ENCODE measurements at regions not wholly inside any gene's neighbourhood (a gene's known extent, or its start where the extent isn't known, plus 50 kb on each side); places are given as distances from the start of the nearest gene placed in this dataset.

DNA sequence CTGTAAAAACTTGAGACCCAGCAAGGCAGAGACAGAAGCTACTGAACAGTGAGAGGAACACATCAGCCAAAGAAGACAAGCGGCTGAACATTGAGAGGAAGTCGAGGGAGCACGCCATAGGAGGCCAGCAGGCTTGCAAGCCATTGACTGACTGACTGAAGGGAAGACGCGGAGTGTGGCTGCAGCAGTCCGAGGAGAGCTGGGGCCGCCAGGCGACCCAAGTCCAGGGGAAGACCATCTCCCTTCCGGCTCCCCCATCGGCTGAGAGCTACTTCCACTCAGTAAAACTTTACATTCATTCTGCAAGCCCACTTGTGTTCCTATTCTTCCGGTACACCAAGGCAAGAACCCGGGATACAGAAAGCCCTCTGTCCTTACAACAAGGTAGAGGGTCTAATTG lies 167.3 kb upstream of the MBL2 start:
- DNase-seq = no peak

DNA sequence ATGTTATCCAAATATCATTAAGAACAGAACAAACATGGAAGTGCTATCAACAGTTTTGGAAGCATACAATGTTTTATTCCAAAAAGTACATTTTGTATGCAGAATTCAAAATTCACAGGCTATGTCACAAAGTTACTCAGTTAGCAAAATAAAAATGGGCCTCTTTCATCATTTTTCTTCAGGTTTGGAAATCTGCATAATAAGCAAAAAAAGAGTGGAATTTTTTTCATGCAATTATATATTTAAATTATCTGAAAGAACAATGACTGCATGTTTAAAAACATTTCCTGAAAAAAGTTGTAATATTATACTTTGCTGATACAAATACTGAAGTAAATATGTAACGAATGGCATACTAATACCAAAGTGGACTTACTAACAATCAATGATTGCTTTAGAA lies 161.2 kb upstream of the MBL2 start:
- DNase-seq = no peak

DNA sequence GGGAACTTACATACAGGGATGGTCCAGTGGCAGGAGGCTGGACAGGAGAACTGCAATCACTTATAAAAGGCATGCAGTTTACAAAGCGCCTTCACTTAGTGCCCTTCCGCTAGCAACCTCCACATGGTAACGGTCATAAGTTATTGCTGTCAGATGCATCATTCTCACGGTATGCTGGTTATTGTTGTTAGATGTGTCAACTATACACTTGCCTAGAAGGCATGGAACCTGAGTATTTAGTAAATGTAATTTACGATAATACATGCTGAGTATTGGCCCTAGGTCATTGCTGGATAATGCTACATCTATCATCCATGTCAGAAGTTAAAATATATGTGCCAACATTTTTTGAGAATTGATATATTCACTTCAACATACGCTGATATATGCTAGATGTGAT lies 155.1 kb upstream of the MBL2 start:
- DNase-seq = no peak

DNA sequence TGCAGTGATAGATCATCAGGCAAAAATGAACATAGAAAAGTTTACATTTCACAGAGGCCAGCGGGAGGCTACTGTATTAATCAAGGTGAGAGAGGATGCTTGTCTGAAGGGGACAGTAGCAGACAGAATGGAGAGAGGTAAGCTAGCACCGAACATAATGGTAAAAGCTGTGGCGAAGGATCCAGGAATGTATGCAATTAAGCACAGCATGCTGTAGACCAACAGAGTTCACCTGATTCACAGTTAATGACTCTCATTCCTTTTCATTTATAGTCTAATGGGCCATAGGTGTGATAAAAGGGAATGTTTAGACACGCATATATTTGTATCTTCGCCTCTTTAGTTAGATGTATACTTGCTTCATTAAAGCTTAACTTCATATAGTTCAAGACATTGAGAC lies 150.9 kb upstream of the MBL2 start:
- no peak for DNase-seq

DNA sequence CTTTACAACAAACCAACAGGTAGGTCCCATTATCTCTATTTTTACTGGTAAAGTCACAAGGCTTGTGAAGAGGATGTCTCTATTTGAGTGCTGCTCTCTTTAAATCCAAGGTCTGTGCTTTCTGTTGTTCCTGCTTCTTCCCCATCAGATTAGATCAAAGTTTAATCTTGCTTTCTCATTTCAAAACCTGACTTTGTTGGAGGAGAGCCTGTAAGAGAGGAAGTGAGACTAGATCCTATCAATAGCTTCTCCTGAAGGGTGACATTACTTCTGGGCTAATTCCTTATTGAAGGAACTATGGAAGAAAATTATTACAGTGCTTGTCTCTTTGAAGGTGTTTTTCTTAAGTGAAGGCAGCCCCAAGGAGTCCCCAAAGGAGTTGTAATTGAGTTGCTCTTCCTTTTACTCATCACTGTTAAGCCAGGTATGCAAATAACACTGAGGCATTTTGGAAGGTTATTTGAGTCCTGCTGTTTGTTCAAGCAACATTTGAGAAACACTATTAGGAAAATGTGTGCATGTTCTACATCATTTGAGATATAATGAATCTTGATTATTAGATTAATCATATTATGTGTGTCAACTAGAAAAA lies 146.2 kb upstream of the MBL2 start:
- no peak for DNase-seq

DNA sequence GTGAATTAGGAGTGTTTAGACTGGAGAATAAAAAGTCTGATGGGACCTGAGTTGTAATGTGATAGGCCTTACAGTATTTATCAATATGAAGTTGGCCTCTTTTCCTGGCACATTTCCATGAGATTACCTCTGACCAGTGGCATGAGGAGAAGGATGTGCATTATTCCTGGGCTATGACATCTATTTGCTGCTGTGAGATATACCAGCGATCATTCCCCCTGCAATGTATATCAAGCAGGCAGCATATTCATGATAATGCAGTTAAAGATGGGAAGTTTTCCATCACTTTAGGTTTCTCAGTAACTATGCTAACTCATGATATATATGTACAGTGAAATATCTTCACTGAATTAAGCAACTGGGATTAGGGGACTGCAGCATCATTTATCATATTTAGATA lies 142.8 kb upstream of the MBL2 start:
- no peak for DNase-seq

DNA sequence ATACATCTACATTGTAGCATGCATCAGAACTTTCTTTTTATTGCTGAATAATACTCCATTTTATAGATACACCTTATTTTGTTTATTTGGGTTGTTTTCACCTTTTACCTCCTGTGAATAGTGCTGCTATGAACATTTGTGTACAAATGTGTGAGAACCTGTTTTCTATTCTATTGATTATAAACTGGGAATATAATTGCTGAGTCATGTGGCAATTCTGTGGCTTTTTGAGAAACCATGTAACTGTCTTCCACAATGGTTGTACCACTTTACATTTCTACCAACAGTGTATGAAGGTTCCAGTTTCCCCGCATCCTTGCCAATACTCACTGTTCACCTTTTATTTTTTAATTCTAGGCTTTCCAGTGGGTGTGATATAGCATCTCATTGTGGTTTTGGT lies 138.6 kb upstream of the MBL2 start:
- no peak for DNase-seq

DNA sequence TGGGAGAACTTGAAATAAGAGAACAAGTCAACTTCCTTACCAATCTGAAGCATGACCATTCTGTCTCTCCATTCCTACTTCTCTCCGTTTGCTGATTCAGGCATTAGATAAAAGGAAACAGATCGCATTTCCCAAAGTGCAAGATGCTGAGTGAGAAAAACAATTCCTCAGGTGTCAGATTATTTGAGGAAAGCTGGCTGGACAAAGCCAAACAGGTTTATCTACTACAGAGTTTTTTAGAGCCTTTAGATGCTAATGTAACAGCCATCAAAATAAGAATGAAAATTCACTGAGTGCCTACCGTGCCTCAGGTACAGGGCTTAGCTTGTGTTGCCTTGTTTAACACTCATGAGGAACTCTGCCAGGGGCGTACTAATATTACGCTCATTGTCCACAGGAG lies 135.9 kb upstream of the MBL2 start:
- DNase-seq = no peak

DNA sequence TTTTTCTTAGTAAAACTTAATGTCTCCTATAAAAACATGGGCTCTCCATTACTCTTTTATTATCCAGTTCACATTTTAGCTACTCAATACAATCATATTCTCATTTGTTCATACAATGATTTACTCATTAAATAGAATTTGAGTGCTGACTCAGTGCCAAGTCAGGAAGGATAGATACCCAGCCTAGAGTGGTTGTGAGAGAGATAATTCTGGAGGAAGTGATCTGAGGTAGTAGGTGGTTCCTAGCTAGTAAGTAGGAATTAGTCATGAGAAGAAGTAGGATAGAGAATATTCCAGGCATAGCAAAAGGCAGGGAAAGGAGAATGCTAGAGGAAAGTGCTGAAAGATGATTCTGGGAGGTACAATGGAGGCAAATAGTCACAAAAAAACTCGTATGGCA lies 133.5 kb upstream of the MBL2 start:
- DNase-seq = no peak

DNA sequence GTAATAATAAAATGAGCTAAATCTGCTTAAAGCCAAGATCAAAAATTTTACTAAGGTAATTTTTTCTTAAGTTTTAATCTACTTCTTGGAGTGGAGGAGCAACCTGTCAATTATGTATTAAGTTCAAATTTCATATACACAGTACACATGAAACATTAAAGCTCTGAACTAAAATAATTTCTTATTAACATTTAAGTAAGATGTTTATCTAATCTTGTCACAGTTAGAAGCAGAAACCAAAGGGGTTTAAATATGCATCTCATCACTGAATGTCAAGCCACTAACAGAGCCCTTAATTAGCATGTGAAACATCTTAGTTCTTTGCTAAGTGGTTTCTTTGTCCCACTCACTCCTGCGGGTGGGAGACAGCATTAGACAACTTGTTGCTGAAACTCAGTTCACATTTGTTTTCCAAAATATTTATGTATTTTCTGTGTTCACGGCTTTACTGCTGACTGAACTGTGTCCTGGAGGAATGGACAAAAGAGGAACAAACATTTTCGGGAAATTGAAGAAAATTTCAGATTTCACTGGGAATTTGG lies 130.9 kb upstream of the MBL2 start:
- DNase-seq = no peak

DNA sequence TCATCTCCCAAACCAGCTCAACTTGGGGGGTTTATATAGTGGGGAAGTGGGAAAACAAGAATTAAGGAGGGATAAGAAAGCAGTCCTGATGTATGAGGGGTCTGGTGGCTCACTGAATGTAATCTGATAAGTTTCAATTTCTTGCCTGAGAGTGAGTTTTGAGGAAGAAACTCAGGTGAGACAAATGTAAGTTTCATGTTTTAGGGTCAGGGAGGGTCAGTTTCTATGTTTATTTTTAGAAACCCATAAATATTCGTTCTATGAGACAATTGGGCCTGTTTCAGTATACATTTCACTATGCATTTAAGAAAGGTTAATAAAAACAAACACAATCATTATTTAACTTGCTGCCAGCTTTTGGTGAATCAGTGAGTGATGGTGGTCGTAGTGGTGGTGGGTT lies 128.0 kb upstream of the MBL2 start:
- no peak for DNase-seq

DNA sequence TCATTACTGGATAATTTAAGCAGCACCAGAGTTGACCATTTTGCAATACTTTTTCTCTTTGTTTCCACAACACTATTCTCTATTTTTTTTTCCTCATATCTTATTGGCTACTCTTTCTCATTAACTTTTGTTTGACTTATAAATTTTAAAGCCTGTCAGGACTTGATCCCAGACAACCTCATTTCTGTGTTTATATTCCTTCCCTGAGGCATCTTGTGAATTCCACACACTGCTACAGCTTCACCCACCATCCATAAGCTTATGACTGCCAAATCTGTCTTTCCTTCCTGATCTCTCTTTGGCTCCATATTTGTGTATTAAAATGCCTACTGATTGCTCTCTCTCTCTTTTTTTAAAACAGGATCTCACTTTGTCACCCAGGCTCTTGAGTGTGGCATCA lies 124.6 kb upstream of the MBL2 start:
- no peak for DNase-seq

DNA sequence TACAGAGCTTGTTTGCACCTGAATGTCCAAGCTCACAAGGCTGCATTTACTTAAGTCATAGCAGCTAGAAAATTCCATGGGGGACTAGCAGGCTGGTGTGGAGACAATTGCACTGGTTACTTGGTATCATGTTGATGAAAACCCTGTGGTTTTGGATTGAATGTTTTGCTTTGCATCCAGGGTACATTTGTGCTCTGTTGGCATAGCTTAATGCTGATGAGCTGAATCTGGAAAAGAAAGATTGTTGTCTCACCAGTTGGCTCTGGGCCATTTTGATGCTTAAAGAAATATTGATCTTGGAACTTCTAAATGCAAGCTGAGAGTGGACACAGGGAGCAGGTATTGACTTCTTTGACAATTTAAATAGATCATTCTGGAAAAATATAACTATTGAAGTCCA lies 122.5 kb upstream of the MBL2 start:
- no peak for DNase-seq

DNA sequence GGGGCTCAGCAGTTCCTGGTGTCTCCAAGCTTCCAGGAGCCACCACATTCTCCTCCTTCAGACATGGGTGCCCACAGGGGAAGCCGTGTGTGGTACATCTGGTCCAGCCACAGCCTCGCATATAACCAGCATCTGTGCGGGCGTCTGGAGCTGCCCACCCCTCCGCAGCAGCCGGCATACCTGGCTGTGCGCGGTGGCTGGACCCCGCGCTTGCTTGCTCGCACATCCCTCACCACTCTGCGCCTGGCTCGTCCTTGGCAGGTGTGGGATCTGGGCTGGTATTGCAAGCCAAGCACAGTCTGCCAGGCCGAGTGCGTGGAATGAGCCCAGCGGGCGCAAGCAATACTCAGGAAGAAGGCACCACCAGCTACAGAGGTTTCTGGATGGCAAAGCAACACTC lies 117.7 kb upstream of the MBL2 start:
- DNase-seq = no peak

DNA sequence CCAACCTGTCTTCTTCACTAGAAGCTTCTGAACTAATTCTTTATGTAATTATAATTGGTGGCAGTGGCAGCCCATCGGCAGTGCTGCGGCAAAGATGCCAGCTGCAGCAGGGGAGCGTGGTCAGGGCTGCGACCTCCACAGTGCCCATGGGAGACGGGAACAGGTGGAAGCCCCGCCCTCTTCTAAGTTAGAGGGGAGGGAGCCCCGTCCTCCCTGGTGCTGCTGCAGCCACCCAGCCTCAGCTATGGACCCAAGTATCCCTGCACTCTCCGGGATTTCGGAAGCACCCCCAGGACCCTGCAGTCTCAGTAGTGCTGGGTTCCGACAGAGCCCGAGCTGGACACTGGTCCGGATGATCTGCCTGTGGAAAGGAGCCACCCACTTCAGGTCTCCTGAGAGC lies 117.0 kb upstream of the MBL2 start:
- no peak for DNase-seq

DNA sequence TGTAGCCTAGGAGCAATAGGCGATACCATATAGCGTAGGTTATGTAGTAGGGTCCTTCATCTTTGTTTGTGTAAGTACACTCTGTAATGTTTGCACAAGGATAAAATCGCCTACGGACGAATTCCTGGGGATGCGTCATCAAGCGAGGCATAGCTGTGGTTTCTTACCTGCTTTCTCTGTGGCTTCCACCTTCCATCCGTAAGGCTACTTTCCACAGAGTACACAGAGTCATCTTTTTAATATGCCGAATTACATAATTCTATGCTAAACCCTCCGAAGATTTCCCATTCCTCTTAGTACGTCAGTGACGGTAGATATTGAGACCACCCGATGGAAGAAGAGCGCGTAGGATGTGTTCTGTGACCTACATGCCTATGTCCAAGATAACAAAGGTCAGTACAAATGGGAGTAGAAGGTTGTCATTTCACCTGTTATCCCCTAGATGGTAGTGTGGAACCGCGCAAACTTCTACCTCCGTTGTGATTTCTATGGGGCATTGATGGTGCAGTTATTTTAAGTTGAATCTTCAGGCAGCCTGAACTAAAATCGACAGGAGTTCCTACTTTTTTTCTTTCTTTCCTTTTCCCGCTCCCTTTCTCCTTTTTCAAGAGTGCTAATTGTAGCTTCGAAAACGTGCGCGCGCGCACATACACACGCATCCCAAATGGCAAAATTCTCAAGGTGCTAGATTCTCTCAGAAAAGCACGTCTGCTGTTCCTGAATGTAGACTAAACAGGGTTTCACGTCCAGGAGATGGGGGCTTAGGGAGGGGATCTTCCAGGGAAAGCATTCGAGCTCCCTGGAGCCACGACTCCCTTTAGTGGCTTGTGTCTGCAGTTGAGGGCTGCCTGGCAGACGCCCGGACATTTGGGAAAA lies 111.7 kb upstream of the MBL2 start:
- DNase-seq = peak; percentile 31 to 34

DNA sequence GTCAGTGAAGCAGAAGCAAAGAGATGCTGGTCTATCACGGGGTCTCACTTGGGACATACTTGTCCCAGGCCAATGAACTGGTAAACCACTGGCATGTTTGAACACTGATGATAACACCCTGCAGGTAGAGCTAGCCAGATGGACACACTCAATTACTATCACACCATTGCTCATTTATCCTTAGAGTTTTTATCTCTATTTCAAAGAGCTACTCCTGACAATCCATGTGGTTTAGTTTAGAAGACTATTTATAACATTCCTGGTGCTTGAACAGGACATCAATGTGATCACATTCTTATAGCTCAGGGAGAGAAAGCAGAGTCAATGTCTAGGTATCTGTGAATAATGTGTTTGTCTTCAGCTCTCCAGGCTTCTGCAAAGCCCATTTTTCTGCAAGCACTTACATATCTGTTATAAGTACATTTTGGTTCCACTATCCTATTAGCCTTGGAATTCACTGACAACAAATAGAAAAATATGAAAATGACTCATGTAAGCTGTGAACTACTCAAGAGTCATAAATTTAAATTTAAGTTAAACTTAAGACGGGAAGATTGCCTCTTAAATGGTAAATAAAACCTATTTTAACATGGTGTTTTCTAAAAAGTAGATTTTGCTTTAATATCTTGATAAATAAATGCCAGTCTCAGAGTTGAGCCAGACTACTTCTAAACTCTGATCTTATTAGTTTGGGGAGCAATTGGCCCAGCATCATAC lies 106.7 kb upstream of the MBL2 start:
- DNase-seq = no peak

DNA sequence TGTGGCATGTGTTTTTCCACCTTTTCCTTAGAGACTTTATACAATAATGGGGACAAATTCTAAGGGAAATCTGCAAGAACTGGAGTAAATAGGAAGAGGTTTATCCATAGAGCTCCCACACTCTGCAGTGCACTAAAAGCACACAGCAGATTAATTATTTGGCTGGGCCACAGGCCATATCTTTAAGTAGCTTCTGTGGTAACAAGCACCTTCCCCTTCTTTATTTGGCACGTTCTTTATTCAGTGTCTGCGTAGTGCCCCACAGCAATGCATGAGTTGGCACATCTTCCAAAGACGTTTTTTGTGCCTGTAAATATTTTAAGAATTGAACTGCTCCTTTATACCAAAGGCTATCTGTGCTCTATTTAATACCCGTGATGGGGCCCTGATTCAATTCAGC lies 104.9 kb upstream of the MBL2 start:
- DNase-seq = no peak

DNA sequence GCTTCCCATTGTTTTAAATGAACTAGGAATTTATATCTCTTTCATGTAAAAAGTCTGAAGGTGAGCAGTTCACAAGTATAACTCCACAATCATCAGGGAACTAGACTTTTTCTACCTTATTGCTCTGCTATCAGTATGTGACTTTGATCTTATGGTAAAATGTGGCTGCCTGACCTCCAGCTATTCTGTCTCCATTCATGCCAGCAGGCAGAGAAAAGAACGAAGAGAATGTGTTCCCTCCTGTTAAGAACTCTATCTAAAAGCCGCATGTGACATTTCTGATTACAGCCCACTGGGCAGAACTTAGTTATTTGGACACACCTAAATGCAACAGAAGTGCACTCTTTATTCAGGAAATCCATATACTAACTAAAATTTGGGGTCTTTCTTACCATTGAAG lies 102.8 kb upstream of the MBL2 start:
- DNase-seq = no peak

DNA sequence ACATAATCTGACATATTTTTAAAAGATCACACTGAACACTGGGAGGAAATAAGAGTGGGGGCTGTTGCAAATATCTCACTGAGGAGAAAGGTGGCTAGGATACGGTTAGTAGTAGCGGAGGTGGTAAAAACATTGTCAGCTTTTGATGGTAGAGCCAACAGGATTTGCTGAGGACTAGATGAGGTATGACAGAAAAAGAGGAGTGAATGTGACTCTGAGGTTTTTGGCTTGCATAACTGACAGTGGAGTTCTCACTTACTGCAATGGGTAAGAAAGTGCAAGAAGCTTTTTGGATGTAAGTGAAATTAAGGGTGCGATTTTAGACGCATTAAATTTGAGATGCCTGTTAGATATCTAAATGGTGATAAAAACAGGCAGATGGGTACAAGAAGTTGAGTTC lies 102.0 kb upstream of the MBL2 start:
- DNase-seq = no peak

DNA sequence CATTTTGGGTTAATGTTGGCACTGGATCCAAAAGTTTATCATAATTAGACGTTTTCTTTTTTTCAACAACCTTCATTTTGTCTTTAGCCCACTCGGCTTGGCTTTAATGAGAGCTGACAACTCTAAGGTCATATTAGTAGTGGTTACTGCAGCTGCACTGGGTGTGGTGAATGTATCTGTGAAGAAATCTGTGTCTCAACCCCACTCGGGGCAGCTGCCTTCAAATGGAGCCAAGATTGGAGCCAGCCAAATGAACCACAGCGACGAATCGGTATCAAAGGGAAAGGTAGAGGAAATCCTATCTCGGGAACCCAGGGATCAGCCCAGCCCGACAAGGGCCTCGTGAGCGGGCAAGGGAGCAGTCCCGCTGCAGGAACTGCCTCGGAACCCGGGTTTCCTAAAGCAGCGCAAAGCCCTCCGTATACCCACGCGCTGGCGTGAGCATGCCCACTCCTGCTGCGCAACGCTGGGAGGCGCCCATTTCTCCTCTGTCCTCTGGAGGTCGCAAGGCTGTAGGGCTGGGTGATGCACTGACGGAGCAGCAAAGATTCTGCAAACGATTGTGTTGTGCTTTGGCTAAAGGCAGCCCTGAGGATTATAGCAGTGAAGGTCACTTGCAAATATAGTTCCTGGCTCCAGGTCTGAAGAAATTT lies 98.7 kb upstream of the MBL2 start:
- no peak for DNase-seq

DNA sequence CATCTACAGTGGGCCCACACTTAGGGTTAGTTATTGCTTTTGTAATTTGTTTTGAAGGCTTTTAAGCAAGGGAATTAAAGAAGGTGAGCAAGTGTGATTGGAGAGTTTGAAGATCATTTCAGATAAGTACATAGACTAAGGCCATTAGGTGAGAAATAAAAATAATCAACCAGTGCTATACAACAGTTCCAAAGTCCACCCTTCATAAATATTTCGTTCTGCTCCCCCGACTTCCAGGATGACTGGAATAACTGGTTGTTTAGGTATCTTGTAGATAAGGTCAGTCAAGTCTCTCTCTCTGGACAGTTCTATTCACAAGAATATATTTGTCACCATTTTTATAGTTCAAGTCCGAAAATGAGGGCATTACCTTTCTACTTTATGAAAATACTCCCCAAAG lies 98.0 kb upstream of the MBL2 start:
- DNase-seq = no peak

DNA sequence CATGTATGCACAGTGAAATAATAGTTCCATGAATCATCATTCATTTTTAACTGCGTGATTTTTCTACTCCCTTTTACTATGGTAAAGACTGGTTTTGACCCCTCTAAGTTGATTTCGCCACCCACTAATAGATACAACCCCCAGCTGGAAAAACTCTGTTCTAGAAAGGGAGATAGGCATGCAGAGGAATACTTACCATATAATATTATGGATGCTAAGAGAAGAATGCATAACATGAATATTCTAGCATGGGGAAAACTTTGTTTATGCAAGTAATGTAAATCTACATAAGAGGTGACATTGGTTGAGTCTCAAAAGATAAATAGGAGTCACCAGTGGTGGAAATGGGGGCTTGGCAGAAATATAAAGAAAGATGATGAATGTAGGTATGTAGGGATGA lies 97.3 kb upstream of the MBL2 start:
- no peak for DNase-seq

DNA sequence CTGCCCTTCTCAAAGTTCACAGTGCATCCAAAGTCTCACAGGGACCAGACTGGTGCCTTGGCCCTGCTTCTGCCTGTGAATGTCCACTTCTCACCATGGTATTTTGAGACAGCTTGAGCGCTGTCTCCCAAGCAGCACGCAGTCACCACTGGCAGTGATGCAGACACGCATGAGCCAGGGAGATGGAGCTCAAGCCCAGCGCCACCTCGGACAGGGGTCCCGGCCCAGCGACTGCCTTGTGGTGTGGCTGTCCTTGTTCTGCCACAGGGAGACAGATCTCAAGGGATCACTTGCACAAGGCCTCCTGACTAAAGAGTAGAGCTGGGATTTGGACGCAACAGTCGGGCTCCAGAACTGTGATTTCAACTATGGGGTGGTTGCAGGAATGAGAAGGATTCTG lies 92.6 kb upstream of the MBL2 start:
- no peak for DNase-seq

All from AML-193 (cell line).